HL-60 (cell line): ENCODE measurements at regions not wholly inside any gene's neighbourhood (a gene's known extent, or its start where the extent isn't known, plus 50 kb on each side); places are given as distances from the start of the nearest gene placed in this dataset.
"Not testable (repeated sequence)": the region's sequence is repeated elsewhere in the genome, so short reads cannot be mapped to it uniquely, and the experiment has no call there.

Experiments
- CTCF ChIP-seq: IDR thresholded peaks from one replicate; pipeline ENCODE4 v1.5.1; 2011; ENCODE audit warnings: low read length, control low read depth, inconsistent platforms; ENCODE audit not compliant: insufficient read depth
- POLR2AphosphoS5 ChIP-seq: IDR thresholded peaks from 2 replicates; pipeline ENCODE4 v1.6.1; 2012; ENCODE audit warnings: low read depth
- REST ChIP-seq: IDR thresholded peaks from 2 replicates; pipeline ENCODE4 v1.6.1; 2012; ENCODE audit warnings: low read depth; ENCODE audit not compliant: insufficient replicate concordance

GRCh38 chr10:23513621-23514020 lies 74.7 kb downstream of the OTUD1 start:
- not testable (repeated sequence) for TF ChIP-seq CTCF, REST, POLR2AphosphoS5
